ENCODE measurements at regions not wholly inside any gene's neighbourhood (a gene's known extent, or its start where the extent isn't known, plus 50 kb on each side); places are given as distances from the start of the nearest gene placed in this dataset.
"Not testable (repeated sequence)": the region's sequence is repeated elsewhere in the genome, so short reads cannot be mapped to it uniquely, and the experiment has no call there.

- DNase-seq, result no peak
These were observed 188.6 kb downstream of the CARTPT start for GRCh38 chr5:71907608-71908145.

GRCh38 chr5:71910741-71911140, 191.7 kb downstream of the CARTPT start:
- DNase-seq, result no peak

GRCh38 chr5:71912021-71912420, 192.9 kb downstream of the CARTPT start:
- DNase-seq, result no peak

GRCh38 chr5:71914281-71914680, 193.0 kb upstream of the MAP1B start:
- DNase-seq, result no peak

- no peak for DNase-seq
These were observed 184.6 kb upstream of the MAP1B start for GRCh38 chr5:71922584-71923106.

GRCh38 chr5:71923755-71924154, 183.5 kb upstream of the MAP1B start:
- DNase-seq, result no peak

GRCh38 chr5:71924325-71924724, 182.9 kb upstream of the MAP1B start:
- no peak for DNase-seq

GRCh38 chr5:71924980-71925379, 182.3 kb upstream of the MAP1B start:
- DNase-seq, result no peak

- no peak for DNase-seq
These were observed 181.6 kb upstream of the MAP1B start for GRCh38 chr5:71925608-71926091.

- no peak for DNase-seq
These were observed 178.3 kb upstream of the MAP1B start for GRCh38 chr5:71929003-71929402.

- not testable (repeated sequence) for DNase-seq
These were observed 176.7 kb upstream of the MAP1B start for GRCh38 chr5:71930554-71930953.

- no peak for DNase-seq
These were observed 175.1 kb upstream of the MAP1B start for GRCh38 chr5:71932131-71932654.

- DNase-seq, result no peak
These were observed 174.5 kb upstream of the MAP1B start for GRCh38 chr5:71932655-71933338.

- no peak for DNase-seq
These were observed 173.0 kb upstream of the MAP1B start for GRCh38 chr5:71934322-71934721.

GRCh38 chr5:71937921-71938698, 169.2 kb upstream of the MAP1B start:
- DNase-seq, result no peak

GRCh38 chr5:71938895-71939294, 168.4 kb upstream of the MAP1B start:
- no peak for DNase-seq

- no peak for DNase-seq
These were observed 167.6 kb upstream of the MAP1B start for GRCh38 chr5:71939452-71940230.

GRCh38 chr5:71943874-71944273, 163.4 kb upstream of the MAP1B start:
- DNase-seq, result no peak

- no peak for DNase-seq
These were observed 161.8 kb upstream of the MAP1B start for GRCh38 chr5:71945436-71945835.

- DNase-seq, result no peak
These were observed 160.8 kb upstream of the MAP1B start for GRCh38 chr5:71946343-71947030.

GRCh38 chr5:71948206-71948605, 159.1 kb upstream of the MAP1B start:
- no peak for DNase-seq

- DNase-seq, result no peak
These were observed 157.5 kb upstream of the MAP1B start for GRCh38 chr5:71949772-71950171.

Data from RPMI8226 (cell line).